IMR-90 (cell line): ENCODE measurements at regions not wholly inside any gene's neighbourhood (a gene's known extent, or its start where the extent isn't known, plus 50 kb on each side); places are given as distances from the start of the nearest gene placed in this dataset.

Experiments used
- ATAC-seq: fragments of 200-7000 bp; cut with Tn5 transposase; 2 replicates; pipeline ENCODE4 v1.9.1; 2020; ENCODE audit warnings: low read depth, mild to moderate bottlenecking, moderate library complexity
- BruUV-seq: library from RNA; stranded (reverse); fragments of 400-500 nt; replicated peaks from 2 replicates; lab custom pipeline; 2021; lab: Mats Ljungman, UMichigan
- CTCF ChIA-PET: fragments of 300-600 bp; formaldehyde crosslinking; extraction: SDS; loops from one replicate; lab custom pipeline; 2021; ENCODE audit warnings: antibody characterized with exemption; lab: Yijun Ruan, JAX
- POLR2A ChIA-PET: fragments of 300-600 bp; sonication (Branson Sonifier 250); formaldehyde crosslinking; loops from one replicate; lab custom pipeline; 2022; ENCODE audit warnings: antibody characterized with exemption; ENCODE audit not compliant: unreplicated experiment; lab: Charles Lee
- DNase-seq: peaks from one replicate; pipeline ENCODE4 v3.0.0; 2013
- H2AFZ ChIP-seq: replicated peaks from 2 replicates; pipeline ENCODE3; 2013; ENCODE audit warnings: low read length, mild to moderate bottlenecking; ENCODE audit not compliant: poor library complexity
- H2AK5ac ChIP-seq: 2 replicates; pipeline ENCODE4 v1.6.1; 2013; ENCODE audit warnings: low read depth, low read length, inconsistent platforms
- H2AK9ac ChIP-seq: replicated peaks from 2 replicates; pipeline ENCODE3; 2013; ENCODE audit warnings: mild to moderate bottlenecking, low read depth, low read length, moderate library complexity; ENCODE audit not compliant: poor library complexity
- H2BK120ac ChIP-seq: 2 replicates; pipeline ENCODE4 v1.6.1; 2013; ENCODE audit warnings: low read depth, low read length, inconsistent platforms
- H2BK15ac ChIP-seq: 3 replicates; pipeline ENCODE4 v1.6.1; 2013; ENCODE audit warnings: low read depth, low read length, inconsistent platforms
- H2BK20ac ChIP-seq: 2 replicates; pipeline ENCODE4 v1.6.1; 2013; ENCODE audit warnings: low read depth, mild to moderate bottlenecking, inconsistent platforms, low read length, moderate library complexity
- H2BK5ac ChIP-seq: 2 replicates; pipeline ENCODE4 v1.6.1; 2013; ENCODE audit warnings: mild to moderate bottlenecking, low read depth, low read length, inconsistent platforms; ENCODE audit not compliant: poor library complexity, severe bottlenecking
- H3K14ac ChIP-seq: replicated peaks from 2 replicates; pipeline ENCODE4 v1.6.1; 2013; ENCODE audit warnings: low read depth, low read length, inconsistent platforms
- H3K18ac ChIP-seq: 2 replicates; pipeline ENCODE4 v1.6.1; 2013; ENCODE audit warnings: low read depth, low read length, control low read depth
- H3K23ac ChIP-seq: 2 replicates; pipeline ENCODE4 v1.6.1; 2013; ENCODE audit warnings: low read depth, low read length, inconsistent platforms
- H3K27ac ChIP-seq: 2 replicates; pipeline ENCODE4 v1.5.1; 2013; ENCODE audit warnings: mild to moderate bottlenecking, control low read depth, low read length; ENCODE audit not compliant: insufficient read depth
- H3K27me3 ChIP-seq: 2 replicates; pipeline ENCODE4 v1.6.1; 2013; ENCODE audit warnings: low read length; ENCODE audit not compliant: control insufficient read depth, insufficient read depth
- H3K36me3 ChIP-seq: 2 replicates; pipeline ENCODE4 v1.6.1; 2013; ENCODE audit warnings: low read length, mixed read lengths; ENCODE audit not compliant: control insufficient read depth, insufficient read depth
- H3K4ac ChIP-seq: 2 replicates; pipeline ENCODE4 v1.6.1; 2013; ENCODE audit warnings: low read depth, low read length, inconsistent platforms
- H3K4me1 ChIP-seq: 2 replicates; pipeline ENCODE4 v1.6.1; 2013; ENCODE audit warnings: low read length, mixed read lengths; ENCODE audit not compliant: control insufficient read depth, insufficient read depth
- H3K4me2 ChIP-seq: 2 replicates; pipeline ENCODE4 v1.6.1; 2013; ENCODE audit warnings: low read depth, mild to moderate bottlenecking, control low read depth, low read length, moderate library complexity
- H3K4me3 ChIP-seq: 2 replicates; pipeline ENCODE4 v1.5.1; 2013; ENCODE audit warnings: low read depth, mild to moderate bottlenecking, control low read depth, low read length, moderate library complexity; ENCODE audit not compliant: insufficient read depth
- H3K56ac ChIP-seq: 2 replicates; pipeline ENCODE4 v1.6.1; 2013; ENCODE audit warnings: low read length, inconsistent platforms; ENCODE audit not compliant: insufficient read depth; ENCODE audit errors: extremely low read depth
- H3K79me1 ChIP-seq, 2 experiments: 2 replicates each; pipeline ENCODE4 v1.6.1; 2013; ENCODE audit warnings: low read length in 2 of 2, inconsistent platforms in 1 of 2, low read depth in 1 of 2
- H3K9ac ChIP-seq: 2 replicates; pipeline ENCODE4 v1.6.1; 2013; ENCODE audit warnings: low read depth, low read length, control low read depth
- H3K9me1 ChIP-seq: 2 replicates; pipeline ENCODE4 v1.6.1; 2013; ENCODE audit warnings: low read length, inconsistent platforms; ENCODE audit not compliant: insufficient read depth
- H3K9me3 ChIP-seq: 2 replicates; pipeline ENCODE4 v1.6.1; 2013; ENCODE audit warnings: low read length; ENCODE audit not compliant: control insufficient read depth, insufficient read depth
- H4K20me1 ChIP-seq: 2 replicates; pipeline ENCODE4 v1.6.1; 2013; ENCODE audit warnings: low read length, inconsistent platforms; ENCODE audit not compliant: insufficient read depth
- H4K5ac ChIP-seq: 2 replicates; pipeline ENCODE4 v1.6.1; 2013; ENCODE audit warnings: mild to moderate bottlenecking, low read depth, low read length, control low read depth
- H4K8ac ChIP-seq, 2 experiments: 2 replicates each; pipeline ENCODE4 v1.6.1; 2013; ENCODE audit warnings: low read depth in 2 of 2, low read length in 2 of 2, control low read depth in 1 of 2, inconsistent platforms in 1 of 2
- H4K91ac ChIP-seq: 2 replicates; pipeline ENCODE4 v1.6.1; 2013; ENCODE audit warnings: low read depth, low read length, inconsistent platforms; ENCODE audit not compliant: insufficient read depth
- CEBPB ChIP-seq: IDR thresholded peaks from 2 replicates; pipeline ENCODE4 v1.6.1; 2012; ENCODE audit warnings: low read depth, low read length, improper control_type of control experiment
- CHD1 ChIP-seq: IDR thresholded peaks from 2 replicates; pipeline ENCODE4 v1.6.1; 2012; ENCODE audit warnings: low read depth, low read length, improper control_type of control experiment
- CTCF ChIP-seq: conservative IDR thresholded peaks from 2 replicates; pipeline ENCODE4 v1.5.1; 2012; ENCODE audit warnings: mild to moderate bottlenecking, low read depth, low read length, improper control_type of control experiment
- FOS ChIP-seq: fragments of 150-350 bp; IDR thresholded peaks from 2 replicates; pipeline ENCODE4 v1.6.1; 2016; ENCODE audit warnings: low read depth, low read length
- RAD21 ChIP-seq: IDR thresholded peaks from 2 replicates; pipeline ENCODE4 v1.6.1; 2012; ENCODE audit warnings: low read length, improper control_type of control experiment
- RFX5 ChIP-seq: IDR thresholded peaks from 2 replicates; pipeline ENCODE4 v1.8.0; 2012; ENCODE audit warnings: low read depth, mild to moderate bottlenecking, low read length, moderate library complexity
- USF2 ChIP-seq: fragments of 150-350 bp; IDR thresholded peaks from 2 replicates; pipeline ENCODE4 v1.6.1; 2017; ENCODE audit warnings: mild to moderate bottlenecking, antibody characterized with exemption, low read length, low read depth
- WGBS, 2 experiments: methylation state at CpG; one replicate each; pipeline versions ENCODE4 v1.1.5 to v1.1.7; 2013; ENCODE audit warnings: missing lambda C conversion rate in 2 of 2; ENCODE audit not compliant: insufficient read length in 1 of 2; ENCODE audit errors: extremely low coverage in 2 of 2; 5-methylcytosine and 5-hydroxymethylcytosine counted together
- dilution Hi-C: fragments of 300-500 bp; cut with HindIII; formaldehyde crosslinking; loops from one replicate; pipeline ENCODE4 v1.14.3; 2018; ENCODE audit warnings: low sequenced_read_pairs; ENCODE audit not compliant: unreplicated experiment
- in situ Hi-C: fragments of 300-500 bp; cut with MboI; formaldehyde crosslinking; loops from 3 replicates; pipeline ENCODE4 v1.14.3; 2019; ENCODE audit warnings: low sequenced_read_pairs, inconsistent platforms, mixed read lengths
- intact Hi-C: fragments of 100-400 bp; cut with micrococcal nuclease; formaldehyde crosslinking; loops from 2 replicates; pipeline ENCODE4 v1.10.0; 2022

GRCh38 chr13:68481130-68481529 is 1251.0 kb upstream of the PCDH9 start:
- H2BK120ac ChIP-seq = no peak overlapping the region

More at GRCh38 chr13:68481130-68481529, 1251.0 kb upstream of the PCDH9 start:
- no peak overlapping the region for H3K18ac ChIP-seq
- H3K4me1 ChIP-seq = no peaks in the 10 kb centered on the region
- dilution Hi-C loops = no loop called here
- no peak overlapping the region for H3K4ac ChIP-seq
- H3K9ac ChIP-seq = no peak overlapping the region
- ATAC-seq (no peak), DNase-seq (no peak)
- H4K91ac ChIP-seq = no peak overlapping the region
- 0% methylated on average over 1 of the region's 2 CpGs; no CpG with 5 or more reads in 1 of the 2 experiments for WGBS, 2 experiments
- no peak overlapping the region for H3K27ac ChIP-seq
- H3K9me1 ChIP-seq = no peaks in the 10 kb centered on the region
- no peak overlapping the region for H2BK5ac ChIP-seq
- H3K79me1 ChIP-seq = no peaks in the 10 kb centered on the region
- POLR2A ChIA-PET = no interaction called here
- CTCF ChIA-PET = no interaction called here
- in situ Hi-C loops = no loop called here
- H2AK9ac ChIP-seq = no peak overlapping the region
- no peak overlapping the region for H2AK5ac ChIP-seq
- H3K36me3 ChIP-seq = no peaks in the 10 kb centered on the region
- H2AFZ ChIP-seq = no peak overlapping the region
- no peak overlapping the region for H2BK15ac ChIP-seq
- no peak overlapping the region for H3K56ac ChIP-seq
- H3K14ac ChIP-seq = no peak overlapping the region
- peaks cover 2% of the 10 kb centered on the region; the same call in 1 of the 2 replicates for H3K9me3 ChIP-seq
- TF ChIP-seq CTCF = no peak
- no peak for TF ChIP-seq CHD1
- no peak for TF ChIP-seq RFX5
- TF ChIP-seq RAD21 = no peak
- TF ChIP-seq CEBPB = no peak
- no peak for TF ChIP-seq USF2
- no peak for TF ChIP-seq FOS
- no peak overlapping the region for H3K4me2 ChIP-seq
- H3K27me3 ChIP-seq = no peaks in the 10 kb centered on the region
- intact Hi-C loops = no loop called here
- H2BK20ac ChIP-seq = no peak overlapping the region
- BruUV-seq = no TSS peak
- no peak overlapping the region for H3K23ac ChIP-seq
- no peak overlapping the region for H4K5ac ChIP-seq
- no peak overlapping the region for H4K8ac ChIP-seq
- no peak overlapping the region for H3K4me3 ChIP-seq
- H4K20me1 ChIP-seq = no peaks in the 10 kb centered on the region
